Upper lobe of left lung (tissue), 4 donors: ENCODE measurements at regions not wholly inside any gene's neighbourhood (a gene's known extent, or its start where the extent isn't known, plus 50 kb on each side); places are given as distances from the start of the nearest gene placed in this dataset.

Source experiments
- EP300 ChIP-seq, 4 donors: sonication (generic); formaldehyde crosslinking; IDR thresholded peaks; one replicate each; pipeline ENCODE4 v1.5.1; 2017; ENCODE audit warnings: antibody characterized with exemption in 4 of 4, control low read depth in 2 of 4
- POLR2A ChIP-seq, 4 donors: fragments of 450-650 bp; IDR thresholded peaks; one replicate each; pipeline ENCODE4 v1.5.1; 2016 to 2017; ENCODE audit warnings: antibody characterized with exemption in 4 of 4, mild to moderate bottlenecking in 2 of 4
- POLR2AphosphoS5 ChIP-seq, 2 donors: sonication (generic); formaldehyde crosslinking; IDR thresholded peaks; one replicate each; pipeline ENCODE4 v1.5.1; 2017; ENCODE audit warnings: antibody characterized with exemption in 2 of 2
- TF ChIP-seq, protein P1 (sequence below), 6 experiments: fragments of 450-650 bp in 4 of 6; fragments of 200-600 bp in 2 of 6; sonication (generic) in 2 of 6; IDR thresholded peaks; one replicate each; pipeline ENCODE4 v1.5.1; 2016 to 2019; ENCODE audit warnings: antibody characterized with exemption in 6 of 6

- TF ChIP-seq, protein P1, sequence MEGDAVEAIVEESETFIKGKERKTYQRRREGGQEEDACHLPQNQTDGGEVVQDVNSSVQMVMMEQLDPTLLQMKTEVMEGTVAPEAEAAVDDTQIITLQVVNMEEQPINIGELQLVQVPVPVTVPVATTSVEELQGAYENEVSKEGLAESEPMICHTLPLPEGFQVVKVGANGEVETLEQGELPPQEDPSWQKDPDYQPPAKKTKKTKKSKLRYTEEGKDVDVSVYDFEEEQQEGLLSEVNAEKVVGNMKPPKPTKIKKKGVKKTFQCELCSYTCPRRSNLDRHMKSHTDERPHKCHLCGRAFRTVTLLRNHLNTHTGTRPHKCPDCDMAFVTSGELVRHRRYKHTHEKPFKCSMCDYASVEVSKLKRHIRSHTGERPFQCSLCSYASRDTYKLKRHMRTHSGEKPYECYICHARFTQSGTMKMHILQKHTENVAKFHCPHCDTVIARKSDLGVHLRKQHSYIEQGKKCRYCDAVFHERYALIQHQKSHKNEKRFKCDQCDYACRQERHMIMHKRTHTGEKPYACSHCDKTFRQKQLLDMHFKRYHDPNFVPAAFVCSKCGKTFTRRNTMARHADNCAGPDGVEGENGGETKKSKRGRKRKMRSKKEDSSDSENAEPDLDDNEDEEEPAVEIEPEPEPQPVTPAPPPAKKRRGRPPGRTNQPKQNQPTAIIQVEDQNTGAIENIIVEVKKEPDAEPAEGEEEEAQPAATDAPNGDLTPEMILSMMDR (IDR thresholded peaks at IDR 0.05) = no peak
- TF ChIP-seq EP300 (IDR thresholded peaks at IDR 0.05) (no peak), POLR2A (IDR thresholded peaks at IDR 0.05) (no peak), POLR2AphosphoS5 (IDR thresholded peaks at IDR 0.05) (no peak)
These were observed 75.0 kb upstream of the PAQR3 start for GRCh38 chr4:79014230-79014629.
